ENCODE measurements at regions not wholly inside any gene's neighbourhood (a gene's known extent, or its start where the extent isn't known, plus 50 kb on each side); places are given as distances from the start of the nearest gene placed in this dataset.

- TF ChIP-seq, protein P1, sequence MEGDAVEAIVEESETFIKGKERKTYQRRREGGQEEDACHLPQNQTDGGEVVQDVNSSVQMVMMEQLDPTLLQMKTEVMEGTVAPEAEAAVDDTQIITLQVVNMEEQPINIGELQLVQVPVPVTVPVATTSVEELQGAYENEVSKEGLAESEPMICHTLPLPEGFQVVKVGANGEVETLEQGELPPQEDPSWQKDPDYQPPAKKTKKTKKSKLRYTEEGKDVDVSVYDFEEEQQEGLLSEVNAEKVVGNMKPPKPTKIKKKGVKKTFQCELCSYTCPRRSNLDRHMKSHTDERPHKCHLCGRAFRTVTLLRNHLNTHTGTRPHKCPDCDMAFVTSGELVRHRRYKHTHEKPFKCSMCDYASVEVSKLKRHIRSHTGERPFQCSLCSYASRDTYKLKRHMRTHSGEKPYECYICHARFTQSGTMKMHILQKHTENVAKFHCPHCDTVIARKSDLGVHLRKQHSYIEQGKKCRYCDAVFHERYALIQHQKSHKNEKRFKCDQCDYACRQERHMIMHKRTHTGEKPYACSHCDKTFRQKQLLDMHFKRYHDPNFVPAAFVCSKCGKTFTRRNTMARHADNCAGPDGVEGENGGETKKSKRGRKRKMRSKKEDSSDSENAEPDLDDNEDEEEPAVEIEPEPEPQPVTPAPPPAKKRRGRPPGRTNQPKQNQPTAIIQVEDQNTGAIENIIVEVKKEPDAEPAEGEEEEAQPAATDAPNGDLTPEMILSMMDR (IDR thresholded peaks at IDR 0.05) = no peak
- TF ChIP-seq POLR2AphosphoS5 (IDR thresholded peaks at IDR 0.05; ENCODE audit: low read depth, low read length) = no peak
- TF ChIP-seq SIN3A (IDR thresholded peaks at IDR 0.05; ENCODE audit: borderline replicate concordance, insufficient read depth, low read depth, low read length) = no peak
- TF ChIP-seq, protein P2, sequence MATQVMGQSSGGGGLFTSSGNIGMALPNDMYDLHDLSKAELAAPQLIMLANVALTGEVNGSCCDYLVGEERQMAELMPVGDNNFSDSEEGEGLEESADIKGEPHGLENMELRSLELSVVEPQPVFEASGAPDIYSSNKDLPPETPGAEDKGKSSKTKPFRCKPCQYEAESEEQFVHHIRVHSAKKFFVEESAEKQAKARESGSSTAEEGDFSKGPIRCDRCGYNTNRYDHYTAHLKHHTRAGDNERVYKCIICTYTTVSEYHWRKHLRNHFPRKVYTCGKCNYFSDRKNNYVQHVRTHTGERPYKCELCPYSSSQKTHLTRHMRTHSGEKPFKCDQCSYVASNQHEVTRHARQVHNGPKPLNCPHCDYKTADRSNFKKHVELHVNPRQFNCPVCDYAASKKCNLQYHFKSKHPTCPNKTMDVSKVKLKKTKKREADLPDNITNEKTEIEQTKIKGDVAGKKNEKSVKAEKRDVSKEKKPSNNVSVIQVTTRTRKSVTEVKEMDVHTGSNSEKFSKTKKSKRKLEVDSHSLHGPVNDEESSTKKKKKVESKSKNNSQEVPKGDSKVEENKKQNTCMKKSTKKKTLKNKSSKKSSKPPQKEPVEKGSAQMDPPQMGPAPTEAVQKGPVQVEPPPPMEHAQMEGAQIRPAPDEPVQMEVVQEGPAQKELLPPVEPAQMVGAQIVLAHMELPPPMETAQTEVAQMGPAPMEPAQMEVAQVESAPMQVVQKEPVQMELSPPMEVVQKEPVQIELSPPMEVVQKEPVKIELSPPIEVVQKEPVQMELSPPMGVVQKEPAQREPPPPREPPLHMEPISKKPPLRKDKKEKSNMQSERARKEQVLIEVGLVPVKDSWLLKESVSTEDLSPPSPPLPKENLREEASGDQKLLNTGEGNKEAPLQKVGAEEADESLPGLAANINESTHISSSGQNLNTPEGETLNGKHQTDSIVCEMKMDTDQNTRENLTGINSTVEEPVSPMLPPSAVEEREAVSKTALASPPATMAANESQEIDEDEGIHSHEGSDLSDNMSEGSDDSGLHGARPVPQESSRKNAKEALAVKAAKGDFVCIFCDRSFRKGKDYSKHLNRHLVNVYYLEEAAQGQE (IDR thresholded peaks at IDR 0.05; ENCODE audit: insufficient read depth in 1 of 2, low read depth in 2 of 2, low read length in 1 of 2) = no peak
Observed at GRCh38 chr5:58202941-58203444, 256.9 kb downstream of the PLK2 start.

Data from Panc1 (cell line).